ENCODE measurements at regions not wholly inside any gene's neighbourhood (a gene's known extent, or its start where the extent isn't known, plus 50 kb on each side); places are given as distances from the start of the nearest gene placed in this dataset.

- no peak overlapping the region for H3K4me3 ChIP-seq (ENCODE audit: low read depth, low read length)
- TF ChIP-seq CTCF (IDR thresholded peaks at IDR 0.05; ENCODE audit: insufficient read depth, low read depth, low read length, missing control alignments): no peak
- no peak for DNase-seq (ENCODE audit: low read depth)
Observed at GRCh38 chr9:8262625-8263622, 463.3 kb upstream of the DMAC1 start.

- DNase-seq (ENCODE audit: low read depth): no peak
- no peak for TF ChIP-seq CTCF (IDR thresholded peaks at IDR 0.05; ENCODE audit: insufficient read depth, low read depth, low read length, missing control alignments)
- no peak overlapping the region for H3K4me3 ChIP-seq (ENCODE audit: low read depth, low read length)
Observed at GRCh38 chr9:8261737-8262136, 462.2 kb upstream of the DMAC1 start.

GRCh38 chr9:8259028-8259427, 459.4 kb upstream of the DMAC1 start:
- TF ChIP-seq CTCF (IDR thresholded peaks at IDR 0.05; ENCODE audit: insufficient read depth, low read depth, low read length, missing control alignments): no peak
- DNase-seq (ENCODE audit: low read depth): no peak
- no peak overlapping the region for H3K4me3 ChIP-seq (ENCODE audit: low read depth, low read length)

- TF ChIP-seq CTCF (IDR thresholded peaks at IDR 0.05; ENCODE audit: insufficient read depth, low read depth, low read length, missing control alignments): no peak
- no peak overlapping the region for H3K4me3 ChIP-seq (ENCODE audit: low read depth, low read length)
Observed at GRCh38 chr9:8256880-8257279, 457.3 kb upstream of the DMAC1 start.

GRCh38 chr9:8255850-8256249, 456.3 kb upstream of the DMAC1 start:
- no peak for TF ChIP-seq CTCF (IDR thresholded peaks at IDR 0.05; ENCODE audit: insufficient read depth, low read depth, low read length, missing control alignments)
- DNase-seq (ENCODE audit: low read depth): no peak
- no peak overlapping the region for H3K4me3 ChIP-seq (ENCODE audit: low read depth, low read length)

More at GRCh38 chr9:8256880-8257279, 457.3 kb upstream of the DMAC1 start:
- no peak for DNase-seq (ENCODE audit: low read depth)

GRCh38 chr9:8254541-8254940, 455.0 kb upstream of the DMAC1 start:
- TF ChIP-seq CTCF (IDR thresholded peaks at IDR 0.05; ENCODE audit: insufficient read depth, low read depth, low read length, missing control alignments): no peak
- H3K4me3 ChIP-seq (ENCODE audit: low read depth, low read length): no peak overlapping the region

More at GRCh38 chr9:8254541-8254940, 455.0 kb upstream of the DMAC1 start:
- no peak for DNase-seq (ENCODE audit: low read depth)
